ENCODE measurements at regions not wholly inside any gene's neighbourhood (a gene's known extent, or its start where the extent isn't known, plus 50 kb on each side); places are given as distances from the start of the nearest gene placed in this dataset.

GRCh38 chr3:923161-923910 is 169.5 kb upstream of the CNTN6 start:
- no peak for TF ChIP-seq CTCF (IDR thresholded peaks at IDR 0.05)
- no peak for TF ChIP-seq POLR2A (IDR thresholded peaks at IDR 0.05)

Measured in right lobe of liver (tissue), 4 donors.